Urinary bladder (tissue), 3 donors: ENCODE measurements at regions not wholly inside any gene's neighbourhood (a gene's known extent, or its start where the extent isn't known, plus 50 kb on each side); places are given as distances from the start of the nearest gene placed in this dataset.
"Not testable (repeated sequence)": the region's sequence is repeated elsewhere in the genome, so short reads cannot be mapped to it uniquely, and the experiment has no call there.

Source experiments
- DNase-seq: peaks from one replicate; pipeline ENCODE4 v3.0.0-alpha.2; 2015; ENCODE audit errors: extremely low spot score
- H3K27ac ChIP-seq: one replicate; pipeline ENCODE4 v1.5.1; 2013; ENCODE audit warnings: low read depth, mild to moderate bottlenecking, moderate library complexity
- H3K36me3 ChIP-seq: one replicate; pipeline ENCODE4 v1.6.1; 2013; ENCODE audit warnings: mild to moderate bottlenecking, moderate library complexity; ENCODE audit not compliant: insufficient read depth
- H3K4me1 ChIP-seq: one replicate; pipeline ENCODE4 v1.6.1; 2013; ENCODE audit warnings: mild to moderate bottlenecking, moderate library complexity; ENCODE audit not compliant: insufficient read depth
- H3K4me3 ChIP-seq: one replicate; pipeline ENCODE4 v1.5.1; 2013; ENCODE audit warnings: low read depth, low read length
- WGBS: extraction: QIAGEN DNeasy Blood & Tissue Kit; methylation state at CpG from one replicate; pipeline ENCODE4 v1.1.7; 2013; 5-methylcytosine and 5-hydroxymethylcytosine counted together
- donor health status: healthy with polysubstance abuse.
- donor health status: healthy.

DNA sequence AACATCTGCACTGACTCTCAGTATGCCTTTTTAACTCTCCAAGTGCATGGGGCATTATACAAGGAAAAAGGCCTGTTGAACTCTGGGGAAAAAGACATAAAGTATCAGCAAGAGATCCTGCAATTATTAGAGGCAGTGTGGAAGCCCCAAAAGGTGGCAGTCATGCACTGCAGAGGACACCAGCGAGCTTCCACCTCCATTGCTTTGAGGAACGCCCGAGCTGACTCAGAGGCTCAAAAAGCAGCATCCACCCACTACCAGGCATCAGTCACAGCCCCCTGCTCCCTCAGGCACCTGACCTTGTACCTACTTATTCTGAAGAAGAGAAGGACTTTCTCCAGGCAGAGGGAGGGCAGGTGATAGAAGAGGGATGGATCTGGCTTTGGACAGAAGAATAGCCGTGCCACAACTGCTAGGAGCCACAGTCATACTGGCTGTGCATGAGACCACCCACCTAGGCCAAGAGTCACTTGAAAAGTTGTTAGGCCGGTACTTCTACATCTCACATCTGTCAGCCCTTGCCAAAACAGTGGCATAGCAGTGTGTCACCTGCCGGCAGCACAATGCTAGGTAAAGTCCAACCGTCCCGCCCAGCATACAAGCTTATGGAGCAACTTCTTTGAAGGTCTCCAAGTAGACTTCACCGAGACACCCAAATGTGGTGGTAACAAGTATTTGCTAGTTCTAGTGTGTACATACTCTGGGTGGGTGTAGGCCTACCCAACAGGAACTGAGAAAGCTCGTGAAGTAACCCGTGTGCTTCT, 439.1 kb upstream of the CA10 start:
- WGBS: 76% methylated on average over 11 of the region's 11 CpGs
- DNase-seq, H3K27ac ChIP-seq, H3K4me3 ChIP-seq, H3K36me3 ChIP-seq, H3K4me1 ChIP-seq: not testable (repeated sequence)

DNA sequence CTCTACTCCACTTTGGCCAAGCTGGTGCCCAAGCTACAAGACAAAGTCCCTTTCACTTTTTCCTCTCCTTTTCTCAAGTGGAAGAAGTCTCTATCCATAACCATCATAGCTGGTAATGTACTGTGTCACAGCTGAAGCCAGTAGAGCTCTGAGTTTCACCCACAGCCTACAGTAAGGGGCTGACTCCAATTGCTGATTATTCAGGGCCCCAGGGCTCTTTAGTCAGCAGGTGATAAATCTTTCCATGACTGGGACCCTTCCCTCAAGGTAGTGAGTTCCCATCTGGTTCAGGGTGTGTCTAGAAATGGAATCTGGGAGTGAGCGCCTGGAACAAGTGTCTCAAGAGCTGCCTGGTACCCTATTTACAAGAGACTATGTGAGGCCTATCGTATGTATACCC, 436.0 kb upstream of the CA10 start:
- Histone ChIP-seq H3K36me3 (no peaks in the 10 kb centered on the region), H3K4me3 (no peak overlapping the region), H3K27ac (no peak overlapping the region), H3K4me1 (no peaks in the 10 kb centered on the region)
- DNase-seq: no peak
- WGBS: 97% methylated on average over 2 of the region's 2 CpGs

DNA sequence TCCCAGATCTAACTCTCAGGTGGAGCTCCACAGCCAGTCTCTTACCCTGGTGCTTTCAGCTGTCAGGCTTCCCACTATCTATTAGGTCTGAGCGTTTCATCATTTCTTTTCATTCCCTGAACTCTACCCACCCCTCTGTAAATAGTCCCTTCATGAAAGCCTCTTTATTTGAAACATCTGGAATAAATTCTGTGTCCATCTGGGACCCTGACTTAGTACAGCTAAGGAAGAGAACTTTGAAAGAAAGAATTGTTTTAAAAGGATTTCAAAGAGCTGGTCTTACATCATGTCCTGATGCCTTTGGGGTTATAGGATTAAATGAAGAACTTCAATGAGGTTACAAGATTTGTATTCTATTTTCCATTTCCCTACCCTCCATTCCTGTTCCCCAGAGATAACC, 388.5 kb upstream of the CA10 start:
- no peak for DNase-seq
- Histone ChIP-seq H3K4me3 (no peak overlapping the region), H3K4me1 (no peaks in the 10 kb centered on the region), H3K27ac (no peak overlapping the region), H3K36me3 (no peaks in the 10 kb centered on the region)
- WGBS: 63% methylated on average over 1 of the region's 1 CpG

DNA sequence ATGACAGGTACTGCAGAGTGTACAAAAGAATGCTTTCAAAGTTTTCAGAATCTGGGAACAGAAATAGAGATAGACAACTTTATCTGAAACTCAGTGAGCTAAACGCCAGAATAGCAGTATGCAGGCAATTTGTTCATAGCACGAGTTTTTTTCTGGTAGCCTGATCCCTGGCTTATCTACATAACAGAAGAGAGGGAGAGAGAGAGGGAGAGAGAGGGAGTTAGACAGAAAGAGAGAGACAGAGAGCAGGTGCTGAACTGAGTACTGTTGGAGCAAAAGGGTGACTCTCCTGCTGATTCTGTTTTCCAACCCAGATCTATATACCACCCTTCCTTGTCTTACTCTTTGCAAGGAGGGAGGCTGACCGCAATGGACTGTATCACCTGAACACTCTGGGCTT, 388.0 kb upstream of the CA10 start:
- H3K4me1 ChIP-seq: no peaks in the 10 kb centered on the region
- H3K36me3 ChIP-seq: no peaks in the 10 kb centered on the region
- no peak for DNase-seq
- H3K27ac ChIP-seq: no peak overlapping the region
- 48% methylated on average over 3 of the region's 3 CpGs for WGBS
- H3K4me3 ChIP-seq: no peak overlapping the region

DNA sequence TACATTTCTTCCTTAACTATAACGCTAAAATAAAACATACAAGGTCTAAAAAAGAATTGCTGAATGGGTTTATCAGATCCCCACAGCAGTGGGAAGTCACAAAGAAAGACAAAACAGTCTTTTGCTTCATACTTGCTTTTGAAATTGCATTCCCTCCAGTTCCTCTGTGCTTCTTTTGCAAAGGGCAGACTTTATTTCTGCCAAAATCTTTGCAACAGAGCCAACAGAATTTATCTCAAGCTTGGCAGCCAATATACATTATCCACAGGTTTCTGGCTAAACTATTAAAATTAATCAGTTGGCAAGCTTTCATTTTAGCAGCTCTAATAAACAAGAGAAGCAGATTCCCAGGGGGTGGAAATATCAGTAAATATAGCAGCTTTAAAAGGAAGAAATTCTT, 378.9 kb upstream of the CA10 start:
- Histone ChIP-seq H3K4me1 (no peaks in the 10 kb centered on the region), H3K27ac (no peak overlapping the region), H3K36me3 (no peaks in the 10 kb centered on the region), H3K4me3 (no peak overlapping the region)
- WGBS: 14% methylated on average over 1 of the region's 1 CpG
- peak; percentile 8 for DNase-seq

DNA sequence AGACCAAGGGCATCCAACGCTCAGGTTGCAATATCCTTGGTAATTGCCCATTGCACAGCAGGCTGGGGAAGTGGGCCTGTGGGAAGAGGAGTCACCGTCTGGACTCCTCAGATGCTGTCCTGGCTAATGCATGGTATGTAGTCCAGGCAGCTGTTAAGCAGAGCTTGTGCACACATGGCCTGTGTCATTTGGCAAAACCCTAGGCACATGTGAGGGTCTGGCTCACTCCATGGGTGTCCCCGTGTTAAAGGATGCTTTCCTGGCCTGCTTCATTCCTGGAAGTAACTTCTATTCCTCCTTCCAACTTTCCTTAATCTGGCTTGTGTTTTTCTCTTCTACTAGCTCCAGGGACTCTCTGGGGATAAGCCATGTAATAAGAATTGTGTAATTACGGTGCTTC, 378.0 kb upstream of the CA10 start:
- Histone ChIP-seq H3K36me3 (no peaks in the 10 kb centered on the region), H3K4me3 (no peak overlapping the region), H3K4me1 (no peaks in the 10 kb centered on the region), H3K27ac (no peak overlapping the region)
- 35% methylated on average over 4 of the region's 4 CpGs for WGBS
- no peak for DNase-seq

DNA sequence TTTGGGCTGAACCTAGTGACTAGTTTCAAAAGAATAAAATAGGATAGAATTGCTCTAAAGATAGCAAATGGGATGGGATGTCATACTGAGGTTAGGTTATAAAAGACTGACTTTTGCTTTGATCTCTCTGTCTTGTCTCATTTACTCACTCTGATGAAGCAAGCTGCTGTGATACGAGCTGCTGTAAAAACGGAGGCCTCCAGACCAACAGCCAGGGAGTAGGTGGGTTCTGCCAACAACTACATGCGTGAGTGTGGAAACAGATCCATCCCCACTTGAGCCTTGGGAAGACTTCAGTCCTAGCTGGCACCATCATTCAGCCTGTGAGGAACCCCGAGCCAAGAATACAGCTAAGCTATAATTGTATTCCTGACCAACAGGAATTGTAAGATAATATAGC, 373.9 kb upstream of the CA10 start:
- no peaks in the 10 kb centered on the region for H3K4me1 ChIP-seq
- H3K36me3 ChIP-seq: no peaks in the 10 kb centered on the region
- 70% methylated on average over 4 of the region's 4 CpGs for WGBS
- no peak overlapping the region for H3K27ac ChIP-seq
- no peak for DNase-seq
- no peak overlapping the region for H3K4me3 ChIP-seq

DNA sequence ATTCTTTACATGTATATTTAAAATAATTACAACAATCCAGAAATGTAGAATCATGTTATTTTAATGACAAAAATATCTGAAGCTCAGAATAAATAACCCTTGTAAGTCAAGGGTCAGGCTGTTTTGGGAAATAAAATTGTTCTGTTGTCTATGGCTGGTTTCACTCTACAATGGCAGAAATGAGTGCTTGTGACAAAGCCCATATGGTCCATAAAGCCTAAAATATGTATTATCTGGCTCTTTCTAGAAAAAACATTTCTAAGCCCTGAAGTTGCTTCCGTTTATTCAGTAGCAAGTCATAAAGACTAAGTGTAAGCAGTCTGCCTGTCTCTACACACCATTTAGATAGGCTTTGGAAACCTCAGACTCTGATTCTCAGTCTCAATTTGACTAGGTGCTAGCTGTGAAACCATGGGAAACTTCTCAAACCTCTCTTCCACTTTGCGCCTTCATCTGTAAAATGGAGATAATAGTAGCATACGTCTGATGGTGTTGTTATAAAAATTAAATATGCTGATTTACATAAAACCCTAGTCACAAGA, 365.7 kb upstream of the CA10 start:
- no peak overlapping the region for H3K27ac ChIP-seq
- no peak for DNase-seq
- H3K36me3 ChIP-seq: no peaks in the 10 kb centered on the region
- H3K4me1 ChIP-seq: no peaks in the 10 kb centered on the region
- 76% methylated on average over 3 of the region's 3 CpGs for WGBS
- H3K4me3 ChIP-seq: no peak overlapping the region

DNA sequence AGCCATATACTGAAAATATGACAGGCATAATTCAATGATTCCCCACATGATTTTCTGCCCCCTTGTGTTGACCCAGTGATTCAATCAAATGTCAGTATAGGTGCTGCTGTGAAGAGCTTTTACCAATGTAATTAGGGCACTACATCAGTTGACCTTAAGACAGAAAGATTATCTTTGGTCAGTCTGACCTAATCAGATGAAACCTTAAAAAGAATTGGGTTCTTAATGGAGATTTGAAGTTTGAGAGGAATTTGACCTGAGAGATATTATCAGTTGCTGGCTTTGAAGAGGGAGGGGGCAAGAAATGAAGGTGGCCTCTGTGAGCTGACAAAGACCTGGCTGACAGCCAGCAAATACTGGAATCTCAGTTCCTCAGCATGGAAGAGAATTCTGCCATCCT, 358.7 kb upstream of the CA10 start:
- Histone ChIP-seq H3K4me3 (no peak overlapping the region), H3K27ac (no peak overlapping the region), H3K4me1 (no peaks in the 10 kb centered on the region), H3K36me3 (no peaks in the 10 kb centered on the region)
- DNase-seq: no peak

DNA sequence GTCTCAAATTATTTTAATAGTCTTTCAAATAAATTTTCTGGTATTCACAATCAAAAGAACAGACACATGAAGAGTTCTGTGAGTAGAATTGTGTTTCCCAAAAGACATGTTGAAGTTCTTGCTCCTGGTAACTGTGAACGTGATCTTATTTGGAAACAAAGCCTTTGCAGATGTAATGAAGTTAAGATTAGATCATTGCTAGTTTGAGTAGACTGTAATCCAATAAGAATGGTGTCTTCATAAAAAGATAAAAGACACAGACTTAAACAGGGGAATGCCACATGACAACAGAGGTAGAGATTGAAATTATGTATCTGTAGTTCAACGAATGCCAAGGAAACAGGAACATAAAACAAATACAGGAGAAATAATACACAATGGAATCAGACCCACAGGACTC, 357.4 kb upstream of the CA10 start:
- DNase-seq: no peak
- 57% methylated on average over 2 of the region's 2 CpGs for WGBS

DNA sequence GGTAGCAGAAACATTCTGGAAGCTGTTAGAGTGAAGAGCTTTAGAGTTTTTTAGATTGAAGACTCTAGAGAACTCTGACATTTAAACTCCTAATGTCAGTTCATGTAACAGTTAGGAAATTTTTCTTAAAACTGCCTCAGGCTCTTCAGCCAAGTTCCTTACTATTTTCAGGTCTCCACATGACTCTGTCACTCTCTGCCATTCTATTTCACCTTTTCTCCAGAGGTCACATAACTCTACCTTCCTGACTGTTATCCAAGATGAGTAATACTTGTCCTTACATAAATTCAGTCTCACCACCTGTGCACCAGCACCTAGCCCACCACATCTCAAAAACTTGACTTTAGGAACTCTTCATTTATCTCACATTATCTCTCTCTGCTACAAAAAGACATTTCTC, 347.1 kb upstream of the CA10 start:
- no peak for DNase-seq
- H3K4me1 ChIP-seq: no peaks in the 10 kb centered on the region
- H3K36me3 ChIP-seq: no peaks in the 10 kb centered on the region
- no peak overlapping the region for H3K27ac ChIP-seq
- H3K4me3 ChIP-seq: no peak overlapping the region

More for the DNA sequence above, 357.4 kb upstream of the CA10 start:
- no peaks in the 10 kb centered on the region for H3K4me1 ChIP-seq
- H3K36me3 ChIP-seq: no peaks in the 10 kb centered on the region
- no peak overlapping the region for H3K27ac ChIP-seq
- no peak overlapping the region for H3K4me3 ChIP-seq

DNA sequence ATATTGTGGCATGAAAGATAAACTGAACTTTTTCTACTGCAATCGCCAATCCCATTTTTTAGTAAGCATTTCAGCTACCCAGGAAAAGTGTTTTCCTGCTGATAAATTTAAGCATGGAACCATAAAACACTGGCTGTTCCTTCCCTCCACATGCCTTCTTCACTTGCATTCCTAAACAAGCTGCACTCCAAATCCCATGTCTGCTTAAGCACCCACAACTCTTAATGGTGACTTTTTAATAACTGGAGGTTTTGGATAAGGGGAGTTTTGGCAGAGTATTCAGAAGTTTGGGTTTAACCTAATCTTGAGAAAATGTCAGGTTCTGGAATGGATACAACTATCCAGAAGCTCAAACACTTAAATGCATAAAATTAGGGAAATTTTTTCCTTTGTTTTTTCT, 345.6 kb upstream of the CA10 start:
- Histone ChIP-seq H3K36me3 (no peaks in the 10 kb centered on the region), H3K27ac (no peak overlapping the region), H3K4me1 (no peaks in the 10 kb centered on the region), H3K4me3 (no peak overlapping the region)
- WGBS: 32% methylated on average over 1 of the region's 1 CpG
- peak; percentile 2 for DNase-seq

DNA sequence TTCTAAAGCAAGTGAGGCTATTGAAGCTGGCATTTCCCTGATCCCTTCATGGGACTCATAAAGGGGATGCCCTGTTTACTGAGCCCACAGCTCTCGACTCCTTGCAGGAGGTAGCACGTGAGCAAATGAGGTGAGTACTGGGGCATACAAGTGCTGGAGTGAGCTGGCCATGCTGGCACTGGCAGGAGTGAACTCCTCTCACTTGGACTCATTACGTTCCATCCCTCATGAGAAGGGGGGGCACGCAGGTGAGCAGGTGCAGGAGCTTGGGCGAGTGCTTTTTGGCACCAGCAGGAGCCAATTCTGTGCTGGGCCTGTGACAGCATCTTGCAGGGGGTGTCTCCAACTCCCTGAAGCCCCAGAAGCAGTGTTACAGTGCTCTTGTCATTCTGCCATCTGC, 337.1 kb upstream of the CA10 start:
- Histone ChIP-seq H3K4me1 (no peaks in the 10 kb centered on the region), H3K4me3 (no peak overlapping the region), H3K36me3 (no peaks in the 10 kb centered on the region), H3K27ac (no peak overlapping the region)
- no peak for DNase-seq
- 91% methylated on average over 5 of the region's 5 CpGs for WGBS

DNA sequence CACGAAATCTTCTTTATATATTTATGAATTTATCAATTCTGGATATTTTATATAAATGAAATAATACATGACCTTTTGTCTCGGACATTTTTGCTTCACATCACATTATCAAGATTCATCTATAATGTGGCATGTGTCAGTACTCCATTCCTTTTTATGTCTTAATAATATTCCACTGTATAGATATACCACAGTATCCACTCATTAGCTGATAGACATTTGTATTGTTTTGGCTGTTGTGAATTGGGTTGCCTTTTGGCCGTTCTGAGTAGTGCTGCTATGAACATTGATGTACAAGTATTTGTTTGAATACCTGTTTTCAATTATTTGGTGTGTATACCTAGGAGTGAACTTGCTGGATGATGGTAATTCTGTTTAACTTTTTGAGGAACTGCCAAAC, 323.8 kb upstream of the CA10 start:
- H3K36me3 ChIP-seq: no peaks in the 10 kb centered on the region
- H3K4me1 ChIP-seq: no peaks in the 10 kb centered on the region
- H3K4me3 ChIP-seq: no peak overlapping the region
- WGBS: 86% methylated on average over 3 of the region's 3 CpGs
- no peak for DNase-seq
- H3K27ac ChIP-seq: no peak overlapping the region
